GM12874 (cell line): ENCODE measurements at regions not wholly inside any gene's neighbourhood (a gene's known extent, or its start where the extent isn't known, plus 50 kb on each side); places are given as distances from the start of the nearest gene placed in this dataset.

Experiments
- CTCF ChIP-seq: IDR thresholded peaks from 2 replicates; pipeline ENCODE4 v1.5.1; 2011; ENCODE audit warnings: low read depth, mild to moderate bottlenecking, control low read depth, low read length, moderate library complexity; ENCODE audit not compliant: insufficient read depth

- TF ChIP-seq CTCF = no peak
These were observed 167.1 kb downstream of the CAND1 start for GRCh38 chr12:67436230-67436629.

- TF ChIP-seq CTCF = no peak
These were observed 167.9 kb downstream of the CAND1 start for GRCh38 chr12:67437011-67437410.

GRCh38 chr12:67439611-67440010, 170.5 kb downstream of the CAND1 start:
- no peak for TF ChIP-seq CTCF

DNA sequence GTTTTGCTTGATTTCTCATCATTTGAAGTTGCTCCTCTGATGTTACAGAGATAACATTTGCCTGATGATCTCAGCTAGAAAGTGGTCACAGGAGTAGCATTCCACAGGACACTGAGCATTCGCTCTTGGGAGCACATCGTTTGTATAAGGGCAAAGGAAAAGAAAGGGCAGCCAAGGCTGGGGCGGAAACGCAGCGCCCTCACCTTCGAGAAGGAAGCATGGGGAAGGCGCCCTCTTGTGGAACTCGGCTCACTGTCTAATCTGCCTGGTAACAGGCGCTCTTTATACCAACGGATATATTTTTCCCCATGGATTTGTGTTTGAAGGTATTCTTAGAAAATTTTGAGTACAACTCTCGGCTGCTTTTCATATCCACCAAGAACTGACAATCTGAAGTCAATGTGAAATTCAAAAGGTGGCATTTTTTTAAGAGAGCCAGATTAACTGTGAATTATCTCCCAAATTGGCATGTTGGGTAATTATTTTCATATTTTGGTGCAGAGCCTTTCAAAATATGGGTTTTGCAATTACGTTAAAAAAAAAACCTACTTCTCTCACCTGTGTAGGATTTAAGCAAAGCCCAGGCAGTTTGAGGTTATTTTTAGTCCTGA, 172.7 kb downstream of the CAND1 start:
- peak; percentile 75 for TF ChIP-seq CTCF

DNA sequence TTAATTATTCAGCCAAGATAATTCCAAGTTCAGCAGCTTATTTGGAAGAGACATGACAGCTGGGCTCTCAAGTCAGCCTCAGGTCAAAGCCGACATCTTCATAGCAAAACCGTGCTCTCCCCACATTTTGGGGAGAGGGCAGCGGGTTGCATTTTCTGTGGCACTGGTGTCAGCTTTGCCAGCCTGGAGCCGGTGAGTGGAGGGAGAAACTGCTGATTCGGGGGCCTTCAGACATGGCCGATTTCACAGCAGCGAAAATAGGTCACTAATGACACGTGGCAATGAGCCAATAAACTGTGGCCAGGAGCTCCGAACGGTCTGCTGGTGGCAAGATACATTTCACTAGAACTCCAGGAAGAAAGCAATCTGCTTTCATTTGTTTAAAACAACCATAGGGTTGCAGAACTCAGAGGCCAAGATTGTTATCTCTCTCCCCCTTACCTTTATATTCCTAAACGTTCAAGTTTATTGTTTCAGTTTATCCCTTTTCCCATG, 173.2 kb downstream of the CAND1 start:
- no peak for TF ChIP-seq CTCF

DNA sequence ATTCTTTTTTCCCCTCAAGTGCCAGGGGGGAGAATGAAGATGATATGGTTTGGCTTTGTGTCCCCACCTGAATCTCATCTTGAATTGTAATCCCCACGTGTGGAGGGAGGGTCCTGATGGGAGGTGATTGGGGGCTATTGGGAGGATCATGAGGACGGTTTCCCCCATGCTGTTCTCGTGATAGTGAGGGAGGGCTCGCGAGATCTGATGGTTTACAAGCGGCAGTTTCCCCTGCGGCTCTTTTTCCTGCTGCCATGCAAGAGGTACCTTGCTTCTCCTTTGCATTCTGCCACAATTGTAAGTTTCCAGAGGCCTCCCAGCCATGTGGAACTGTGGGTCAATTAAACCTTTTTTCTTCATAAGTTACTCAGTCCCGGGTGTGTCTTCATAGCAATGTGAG, 173.7 kb downstream of the CAND1 start:
- no peak for TF ChIP-seq CTCF

GRCh38 chr12:67444542-67444941, 175.4 kb downstream of the CAND1 start:
- no peak for TF ChIP-seq CTCF
